ENCODE measurements at regions not wholly inside any gene's neighbourhood (a gene's known extent, or its start where the extent isn't known, plus 50 kb on each side); places are given as distances from the start of the nearest gene placed in this dataset. TPM values are rescaled to one million over a fixed set of nuclear protein-coding genes. Genes with fewer than 3 reads are reported as not detected.

- no peak overlapping the region for H3K27ac ChIP-seq (ENCODE audit: low read depth, low read length)
- WGBS (ENCODE audit: insufficient coverage) = 86% methylated on average over 6 of the region's 11 CpGs
- no peaks in the 10 kb centered on the region for H3K9me3 ChIP-seq (ENCODE audit: control insufficient read depth, insufficient read depth, low read length)
- H3K4me1 ChIP-seq (ENCODE audit: control insufficient read depth, insufficient read depth, low read length) = peaks cover 4% of the 10 kb centered on the region
- no peaks in the 10 kb centered on the region for H3K36me3 ChIP-seq (ENCODE audit: control insufficient read depth, insufficient read depth, low read length)
- no peak overlapping the region for H3K4me3 ChIP-seq (ENCODE audit: low read depth, low read length)
- DNase-seq (ENCODE audit: low read depth in 4 of 6, low spot score in 6 of 6) = no peak
- H3K27me3 ChIP-seq (ENCODE audit: control insufficient read depth, insufficient read depth, low read length) = no peaks in the 10 kb centered on the region
Observed at GRCh38 chr2:15999596-16000469, 59.5 kb downstream of the MYCN start.

GRCh38 chr2:15997728-15998280, 57.5 kb downstream of the MYCN start:
- DNase-seq (ENCODE audit: low read depth in 4 of 6, low spot score in 6 of 6) = no peak
- no peak overlapping the region for H3K4me3 ChIP-seq (ENCODE audit: low read depth, low read length)
- no peaks in the 10 kb centered on the region for H3K9me3 ChIP-seq (ENCODE audit: control insufficient read depth, insufficient read depth, low read length)
- H3K27me3 ChIP-seq (ENCODE audit: control insufficient read depth, insufficient read depth, low read length) = no peaks in the 10 kb centered on the region
- H3K27ac ChIP-seq (ENCODE audit: low read depth, low read length) = no peak overlapping the region
- H3K4me1 ChIP-seq (ENCODE audit: control insufficient read depth, insufficient read depth, low read length) = peaks cover 4% of the 10 kb centered on the region
- WGBS (ENCODE audit: insufficient coverage) = 100% methylated on average over 2 of the region's 2 CpGs
- H3K36me3 ChIP-seq (ENCODE audit: control insufficient read depth, insufficient read depth, low read length) = no peaks in the 10 kb centered on the region

- Histone ChIP-seq H3K27me3 (ENCODE audit: control insufficient read depth, insufficient read depth, low read length) (no peaks in the 10 kb centered on the region), H3K9me3 (ENCODE audit: control insufficient read depth, insufficient read depth, low read length) (no peaks in the 10 kb centered on the region), H3K4me3 (ENCODE audit: low read depth, low read length) (no peak overlapping the region), H3K36me3 (ENCODE audit: control insufficient read depth, insufficient read depth, low read length) (no peaks in the 10 kb centered on the region), H3K4me1 (ENCODE audit: control insufficient read depth, insufficient read depth, low read length) (peaks cover 4% of the 10 kb centered on the region), H3K27ac (ENCODE audit: low read depth, low read length) (no peak overlapping the region)
- no peak for DNase-seq (ENCODE audit: low read depth in 4 of 6, low spot score in 6 of 6)
- WGBS (ENCODE audit: insufficient coverage) = 54% methylated on average over 9 of the region's 10 CpGs
Observed at GRCh38 chr2:15996536-15997423, 56.4 kb downstream of the MYCN start.

Small RNA genes lying in the stretch of these regions (small RNA-seq; reads per million reads assigned to genes)
- not detected for gene AC174048.1 (ENCODE audit: low replicate concordance)
- gene RF00561 (ENCODE audit: low replicate concordance) = not detected

All from spinal cord (tissue), 10 donors.